Neural cell (in vitro differentiated cells): ENCODE measurements at regions not wholly inside any gene's neighbourhood (a gene's known extent, or its start where the extent isn't known, plus 50 kb on each side); places are given as distances from the start of the nearest gene placed in this dataset.

Experiments used
- CTCF ChIP-seq: fragments of 450-650 bp; IDR thresholded peaks from 2 replicates; pipeline ENCODE4 v1.5.1; 2014; ENCODE audit warnings: antibody characterized with exemption, mild to moderate bottlenecking, moderate library complexity; ENCODE audit not compliant: poor library complexity, severe bottlenecking
- EZH2 ChIP-seq: fragments of 200-600, 300-800 bp; shearing (Covaris generic), sonication (generic); IDR thresholded peaks from 2 replicates; pipeline ENCODE4 v1.6.1; 2014; ENCODE audit warnings: antibody characterized with exemption, low read length, borderline replicate concordance, mild to moderate bottlenecking; ENCODE audit not compliant: insufficient read depth, poor library complexity, severe bottlenecking
- POLR2AphosphoS5 ChIP-seq: IDR thresholded peaks from 2 replicates; pipeline ENCODE4 v1.6.1; 2012
- RAD21 ChIP-seq: fragments of 450-650 bp; conservative IDR thresholded peaks from 2 replicates; pipeline ENCODE4 v1.6.1; 2014; ENCODE audit warnings: antibody characterized with exemption, mild to moderate bottlenecking, moderate library complexity
- REST ChIP-seq: IDR thresholded peaks from 2 replicates; pipeline ENCODE4 v1.6.1; 2012; ENCODE audit warnings: borderline replicate concordance
- SMC3 ChIP-seq: fragments of 450-650 bp; conservative IDR thresholded peaks from 2 replicates; pipeline ENCODE4 v1.6.1; 2014; ENCODE audit warnings: antibody characterized with exemption, mild to moderate bottlenecking, moderate library complexity; ENCODE audit not compliant: poor library complexity
- TAF1 ChIP-seq: IDR thresholded peaks from 2 replicates; pipeline ENCODE4 v1.6.1; 2012; ENCODE audit warnings: low read depth

GRCh38 chr9:24939109-24939850 is 393.6 kb upstream of the IZUMO3 start:
- TF ChIP-seq CTCF (no peak), EZH2 (no peak), POLR2AphosphoS5 (no peak), SMC3 (no peak), REST (peak; percentile 40), TAF1 (no peak), RAD21 (no peak)
